Stimulated activated CD4-positive, alpha-beta T cell treated with anti-CD3 and anti-CD28 coated beads, Interleukin-12 subunit alpha, Interleukin-12 subunit beta, amount 100 ng/mL, for 4 hours (primary cell): ENCODE measurements at regions not wholly inside any gene's neighbourhood (a gene's known extent, or its start where the extent isn't known, plus 50 kb on each side); places are given as distances from the start of the nearest gene placed in this dataset.

ENCODE experiments used
- DNase-seq: peaks from one replicate; pipeline ENCODE4 v3.0.0-alpha.2; 2020

GRCh38 chr3:44029100-44029499 is 212.6 kb upstream of the TOPAZ1 start:
- DNase-seq = no peak

- DNase-seq = no peak
These were observed 211.4 kb upstream of the TOPAZ1 start for GRCh38 chr3:44030285-44030684.

- DNase-seq = no peak
These were observed 210.9 kb upstream of the TOPAZ1 start for GRCh38 chr3:44030687-44031305.

GRCh38 chr3:44031387-44032380 is 210.0 kb upstream of the TOPAZ1 start:
- DNase-seq = no peak

- DNase-seq = no peak
These were observed 209.2 kb upstream of the TOPAZ1 start for GRCh38 chr3:44032487-44032886.

- DNase-seq = no peak
These were observed 208.6 kb upstream of the TOPAZ1 start for GRCh38 chr3:44033123-44033522.

- DNase-seq = no peak
These were observed 204.8 kb upstream of the TOPAZ1 start for GRCh38 chr3:44036850-44037249.

GRCh38 chr3:44039006-44039405 is 202.7 kb upstream of the TOPAZ1 start:
- no peak for DNase-seq

- no peak for DNase-seq
These were observed 200.0 kb upstream of the TOPAZ1 start for GRCh38 chr3:44041726-44042125.

GRCh38 chr3:44042772-44043171 is 198.9 kb upstream of the TOPAZ1 start:
- no peak for DNase-seq

GRCh38 chr3:44045476-44046275 is 196.0 kb upstream of the TOPAZ1 start:
- DNase-seq = no peak

GRCh38 chr3:44047796-44048195 is 193.9 kb upstream of the TOPAZ1 start:
- DNase-seq = no peak

- DNase-seq = no peak
These were observed 193.3 kb upstream of the TOPAZ1 start for GRCh38 chr3:44048196-44048924.

GRCh38 chr3:44048949-44049348 is 192.7 kb upstream of the TOPAZ1 start:
- no peak for DNase-seq

GRCh38 chr3:44050101-44050500 is 191.6 kb upstream of the TOPAZ1 start:
- DNase-seq = no peak

- DNase-seq = no peak
These were observed 190.8 kb upstream of the TOPAZ1 start for GRCh38 chr3:44050867-44051266.

- no peak for DNase-seq
These were observed 185.7 kb upstream of the TOPAZ1 start for GRCh38 chr3:44055951-44056350.

GRCh38 chr3:44056446-44057240 is 185.0 kb upstream of the TOPAZ1 start:
- no peak for DNase-seq

GRCh38 chr3:44058022-44058867 is 183.4 kb upstream of the TOPAZ1 start:
- DNase-seq = peak; percentile 34

GRCh38 chr3:44058868-44059203 is 182.8 kb upstream of the TOPAZ1 start:
- DNase-seq = no peak

GRCh38 chr3:44060164-44060563 is 181.5 kb upstream of the TOPAZ1 start:
- DNase-seq = no peak
